ENCODE measurements at regions not wholly inside any gene's neighbourhood (a gene's known extent, or its start where the extent isn't known, plus 50 kb on each side); places are given as distances from the start of the nearest gene placed in this dataset.
"Not testable (repeated sequence)": the region's sequence is repeated elsewhere in the genome, so short reads cannot be mapped to it uniquely, and the experiment has no call there.

DNA sequence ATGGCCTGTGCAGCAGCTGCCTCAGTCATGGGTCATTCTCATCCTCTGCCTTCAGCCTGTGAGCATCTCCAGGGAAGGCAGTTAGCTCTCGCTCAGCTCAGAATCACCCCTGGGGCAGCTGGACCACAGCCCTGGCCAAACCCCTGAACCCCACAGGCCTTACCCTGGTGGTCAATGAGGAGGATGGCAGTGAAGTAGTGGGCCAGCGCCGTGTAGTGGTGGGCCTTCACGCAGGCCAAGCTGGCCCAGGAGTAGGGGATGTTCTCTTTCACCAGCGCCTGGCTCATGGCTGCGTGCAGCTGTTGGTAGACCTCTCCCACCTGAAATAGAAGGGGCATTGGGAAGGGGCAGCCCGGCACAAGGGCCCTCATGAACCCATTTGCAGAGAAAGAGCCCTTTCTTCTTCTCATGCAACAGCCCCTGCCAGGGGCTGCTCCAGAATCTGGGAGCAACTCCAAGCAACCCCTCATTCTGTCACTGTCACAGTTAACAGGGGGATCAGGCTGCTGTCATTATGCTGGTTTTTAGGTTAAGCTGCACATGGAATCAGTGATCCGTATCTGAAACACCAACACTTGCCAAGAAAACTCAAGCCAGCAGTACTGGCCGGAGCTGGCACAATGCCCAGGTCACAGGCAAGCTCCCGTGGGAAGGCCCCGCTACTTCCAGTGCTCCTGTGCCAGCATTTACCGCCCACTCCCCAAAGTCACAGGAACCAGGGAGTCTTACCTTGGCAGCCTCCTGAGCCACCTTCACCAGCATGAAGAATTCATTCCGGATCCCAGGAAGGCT lies 290.2 kb downstream of the GOLGA6L6 start:
- H3K27me3 ChIP-seq (ENCODE audit: control insufficient read depth, insufficient read depth, low read length); DNase-seq (ENCODE audit: low read depth); H3K36me3 ChIP-seq (ENCODE audit: control insufficient read depth, insufficient read depth, low read length); FAIRE-seq; H3K4me3 ChIP-seq (ENCODE audit: low read depth, low read length): not testable (repeated sequence)

DNA sequence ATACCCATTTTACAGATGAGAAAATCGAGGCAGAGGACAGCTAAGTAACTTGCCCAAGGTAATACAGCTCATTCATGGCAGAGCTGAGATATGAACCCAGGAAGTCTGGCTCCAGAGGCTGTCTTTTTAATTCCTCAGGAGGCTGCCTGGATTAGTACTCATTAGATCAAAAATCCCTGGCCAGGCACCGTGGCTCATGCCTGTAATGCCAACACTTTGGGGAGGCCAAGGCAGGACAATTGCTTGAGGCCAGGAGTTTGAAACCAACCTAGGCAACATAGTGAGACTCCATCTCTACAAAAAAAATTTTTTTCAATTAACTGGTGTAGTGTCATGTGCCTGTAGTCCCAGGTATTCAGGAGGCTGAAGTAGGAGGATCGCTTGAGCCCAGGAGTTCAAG lies 291.4 kb downstream of the GOLGA6L6 start:
- not testable (repeated sequence) for H3K36me3 ChIP-seq (ENCODE audit: control insufficient read depth, insufficient read depth, low read length); H3K4me3 ChIP-seq (ENCODE audit: low read depth, low read length); FAIRE-seq; H3K27me3 ChIP-seq (ENCODE audit: control insufficient read depth, insufficient read depth, low read length); DNase-seq (ENCODE audit: low read depth)

DNA sequence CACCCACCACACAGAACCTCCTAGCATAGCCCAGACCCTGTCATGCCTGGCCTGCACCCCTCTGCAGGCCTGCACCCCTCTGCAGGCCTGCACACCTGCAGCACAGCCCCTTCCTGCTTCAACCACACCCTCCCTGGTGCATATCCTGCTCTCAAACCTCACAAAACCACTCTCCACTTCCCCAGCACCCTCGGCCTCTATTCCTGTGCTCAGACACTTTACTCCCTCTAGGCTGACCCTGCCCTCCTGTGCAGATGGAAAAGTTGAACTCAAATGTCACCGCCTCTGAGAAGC lies 292.0 kb downstream of the GOLGA6L6 start:
- FAIRE-seq; H3K36me3 ChIP-seq (ENCODE audit: control insufficient read depth, insufficient read depth, low read length): not testable (repeated sequence)

DNA sequence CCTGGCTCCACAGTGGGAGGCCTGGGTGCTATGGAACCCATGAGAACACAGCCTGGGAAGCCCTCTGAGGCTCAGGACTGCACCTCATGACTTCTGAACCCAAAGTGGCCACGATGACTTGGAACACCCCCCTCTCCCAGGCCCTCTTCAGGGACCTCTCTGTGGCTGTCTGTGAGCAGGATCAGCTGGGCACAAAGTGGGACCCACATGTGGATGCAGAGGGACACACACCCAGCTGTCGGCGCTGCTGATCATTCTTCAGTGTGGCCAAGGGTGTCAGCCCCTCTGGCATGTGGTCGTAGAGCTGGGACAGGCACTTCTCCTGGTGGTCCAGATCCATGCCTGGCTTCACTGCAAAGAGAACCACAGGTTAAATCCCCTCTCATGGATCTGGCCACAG lies 293.2 kb downstream of the GOLGA6L6 start:
- H3K4me3 ChIP-seq (ENCODE audit: low read depth, low read length); FAIRE-seq; DNase-seq (ENCODE audit: low read depth); H3K36me3 ChIP-seq (ENCODE audit: control insufficient read depth, insufficient read depth, low read length); H3K27me3 ChIP-seq (ENCODE audit: control insufficient read depth, insufficient read depth, low read length): not testable (repeated sequence)

More for the DNA sequence above, 292.0 kb downstream of the GOLGA6L6 start:
- DNase-seq (ENCODE audit: low read depth); H3K4me3 ChIP-seq (ENCODE audit: low read depth, low read length); H3K27me3 ChIP-seq (ENCODE audit: control insufficient read depth, insufficient read depth, low read length): not testable (repeated sequence)

DNA sequence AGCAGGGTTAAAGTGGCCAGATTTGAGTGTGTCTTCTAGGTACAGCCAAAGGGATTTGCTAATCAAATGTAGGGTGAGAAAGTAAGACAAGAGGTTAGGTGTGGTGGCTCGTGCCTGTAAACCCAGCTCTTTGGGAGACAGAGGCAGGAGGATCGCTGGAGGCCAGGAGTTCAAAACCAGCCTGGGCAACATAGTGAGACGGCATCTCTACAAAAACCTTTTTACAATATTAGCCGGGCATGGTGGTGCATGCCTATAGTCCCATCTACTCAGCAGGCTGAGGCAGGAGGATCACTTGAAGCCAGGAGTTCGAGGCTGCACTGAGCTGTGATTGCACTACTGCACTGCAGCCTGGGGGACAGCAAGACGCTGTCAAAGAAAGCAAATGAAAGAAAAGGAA lies 294.5 kb downstream of the GOLGA6L6 start:
- FAIRE-seq; H3K4me3 ChIP-seq (ENCODE audit: low read depth, low read length); H3K36me3 ChIP-seq (ENCODE audit: control insufficient read depth, insufficient read depth, low read length); DNase-seq (ENCODE audit: low read depth); H3K27me3 ChIP-seq (ENCODE audit: control insufficient read depth, insufficient read depth, low read length): not testable (repeated sequence)

GRCh38 chr15:20246624-20247023 lies 295.0 kb downstream of the GOLGA6L6 start:
- DNase-seq (ENCODE audit: low read depth); H3K4me3 ChIP-seq (ENCODE audit: low read depth, low read length); H3K27me3 ChIP-seq (ENCODE audit: control insufficient read depth, insufficient read depth, low read length); H3K36me3 ChIP-seq (ENCODE audit: control insufficient read depth, insufficient read depth, low read length): not testable (repeated sequence)
- FAIRE-seq: peak; percentile 62

- FAIRE-seq; DNase-seq (ENCODE audit: low read depth): not testable (repeated sequence)
These were observed 295.7 kb downstream of the GOLGA6L6 start for GRCh38 chr15:20245856-20246255.

GRCh38 chr15:20244792-20245191 lies 296.8 kb downstream of the GOLGA6L6 start:
- not testable (repeated sequence) for FAIRE-seq; H3K27me3 ChIP-seq (ENCODE audit: control insufficient read depth, insufficient read depth, low read length); H3K4me3 ChIP-seq (ENCODE audit: low read depth, low read length)

More at GRCh38 chr15:20245856-20246255, 295.7 kb downstream of the GOLGA6L6 start:
- not testable (repeated sequence) for H3K27me3 ChIP-seq (ENCODE audit: control insufficient read depth, insufficient read depth, low read length); H3K4me3 ChIP-seq (ENCODE audit: low read depth, low read length); H3K36me3 ChIP-seq (ENCODE audit: control insufficient read depth, insufficient read depth, low read length)

DNA sequence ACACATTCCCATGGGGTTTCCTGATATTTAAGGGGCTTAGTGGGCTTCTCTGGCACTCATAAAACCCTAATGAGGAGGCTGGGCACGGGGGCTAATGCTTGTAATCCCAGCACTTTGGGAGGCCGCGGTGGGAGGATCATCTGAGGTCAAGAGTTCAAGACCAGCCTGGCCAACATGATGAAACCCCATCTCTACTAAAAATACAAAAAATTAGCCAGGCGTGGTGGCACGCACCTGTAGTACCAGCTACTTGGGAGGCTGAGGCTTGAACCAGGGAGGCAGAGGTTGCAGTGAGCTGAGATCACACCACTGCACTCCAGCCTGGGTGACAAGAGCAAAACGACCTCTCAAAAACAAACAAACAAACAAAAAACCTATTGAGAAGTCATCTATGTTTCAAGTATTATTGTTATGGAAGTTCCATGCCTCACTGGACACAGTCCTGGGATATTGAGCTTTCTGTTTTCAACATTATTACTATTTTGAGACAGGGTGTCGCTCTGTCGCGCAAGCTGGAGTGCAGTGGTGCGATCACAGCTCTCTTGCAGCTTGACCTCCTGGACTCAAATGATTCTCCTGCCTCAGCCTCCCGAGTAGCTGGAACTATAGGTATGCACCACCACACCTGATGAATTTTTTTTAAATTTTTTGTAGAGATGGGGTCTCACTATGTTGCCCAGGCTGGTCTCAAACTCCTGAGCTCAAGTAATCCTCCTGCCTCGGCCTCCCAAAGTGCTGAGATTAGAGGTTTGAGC lies 297.9 kb downstream of the GOLGA6L6 start:
- not testable (repeated sequence) for H3K27me3 ChIP-seq (ENCODE audit: control insufficient read depth, insufficient read depth, low read length); FAIRE-seq; H3K36me3 ChIP-seq (ENCODE audit: control insufficient read depth, insufficient read depth, low read length); H3K4me3 ChIP-seq (ENCODE audit: low read depth, low read length); DNase-seq (ENCODE audit: low read depth)

More at GRCh38 chr15:20244792-20245191, 296.8 kb downstream of the GOLGA6L6 start:
- DNase-seq (ENCODE audit: low read depth); H3K36me3 ChIP-seq (ENCODE audit: control insufficient read depth, insufficient read depth, low read length): not testable (repeated sequence)

DNA sequence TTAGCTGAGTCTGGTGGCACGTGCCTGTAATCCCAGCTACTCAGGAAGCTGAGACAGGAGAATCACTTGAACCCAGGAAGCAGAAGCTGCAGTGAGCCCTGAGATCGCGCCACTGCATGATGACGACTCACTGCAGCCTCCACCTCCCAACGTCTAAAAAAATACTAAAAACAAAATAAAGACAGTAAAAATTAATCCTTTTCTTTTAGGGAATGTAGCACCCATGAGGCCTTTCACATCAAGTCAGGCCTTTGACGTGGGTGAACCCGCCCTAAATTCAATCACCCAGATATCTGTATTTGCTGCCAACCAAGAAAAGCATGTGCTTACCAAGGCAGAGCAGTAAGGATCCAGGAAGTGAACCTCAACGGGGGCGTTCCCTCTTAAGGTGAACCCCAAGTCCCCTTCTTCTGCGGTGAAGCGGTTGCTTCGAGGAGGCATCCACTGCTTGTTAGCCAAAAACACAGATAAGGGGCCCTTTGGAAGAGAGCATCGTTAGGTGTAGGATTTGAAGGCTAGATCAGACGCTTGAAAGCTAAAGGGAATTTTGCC lies 301.2 kb downstream of the GOLGA6L6 start:
- not testable (repeated sequence) for H3K36me3 ChIP-seq (ENCODE audit: control insufficient read depth, insufficient read depth, low read length); H3K4me3 ChIP-seq (ENCODE audit: low read depth, low read length); FAIRE-seq; DNase-seq (ENCODE audit: low read depth); H3K27me3 ChIP-seq (ENCODE audit: control insufficient read depth, insufficient read depth, low read length)

DNA sequence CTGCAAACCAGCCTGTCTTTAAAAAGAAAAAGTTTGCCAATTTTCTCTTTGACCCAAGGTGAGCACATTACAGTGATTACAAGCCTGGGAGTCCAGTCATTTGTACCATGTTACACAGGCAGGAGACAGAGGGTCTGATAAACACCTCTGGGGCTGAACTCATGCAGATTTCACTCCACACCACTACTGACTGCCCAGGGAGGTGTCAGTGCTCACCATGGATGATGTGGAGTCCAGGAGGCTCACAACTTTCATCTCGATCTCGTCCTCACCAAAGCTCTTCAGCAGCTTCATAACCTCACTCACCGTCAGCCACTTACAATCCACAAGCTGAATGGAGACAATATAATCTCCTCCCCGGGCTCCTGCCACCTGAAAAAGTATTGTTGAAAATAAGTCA lies 302.4 kb downstream of the GOLGA6L6 start:
- H3K36me3 ChIP-seq (ENCODE audit: control insufficient read depth, insufficient read depth, low read length); H3K27me3 ChIP-seq (ENCODE audit: control insufficient read depth, insufficient read depth, low read length); H3K4me3 ChIP-seq (ENCODE audit: low read depth, low read length); FAIRE-seq; DNase-seq (ENCODE audit: low read depth): not testable (repeated sequence)

GRCh38 chr15:20237256-20238020 lies 304.2 kb downstream of the GOLGA6L6 start:
- H3K27me3 ChIP-seq (ENCODE audit: control insufficient read depth, insufficient read depth, low read length); H3K4me3 ChIP-seq (ENCODE audit: low read depth, low read length); H3K36me3 ChIP-seq (ENCODE audit: control insufficient read depth, insufficient read depth, low read length); FAIRE-seq; DNase-seq (ENCODE audit: low read depth): not testable (repeated sequence)

GRCh38 chr15:20235728-20236127 lies 305.9 kb downstream of the GOLGA6L6 start:
- not testable (repeated sequence) for DNase-seq (ENCODE audit: low read depth); H3K27me3 ChIP-seq (ENCODE audit: control insufficient read depth, insufficient read depth, low read length); H3K4me3 ChIP-seq (ENCODE audit: low read depth, low read length); H3K36me3 ChIP-seq (ENCODE audit: control insufficient read depth, insufficient read depth, low read length); FAIRE-seq

GRCh38 chr15:20234006-20234540 lies 307.5 kb downstream of the GOLGA6L6 start:
- FAIRE-seq; H3K27me3 ChIP-seq (ENCODE audit: control insufficient read depth, insufficient read depth, low read length); H3K4me3 ChIP-seq (ENCODE audit: low read depth, low read length); H3K36me3 ChIP-seq (ENCODE audit: control insufficient read depth, insufficient read depth, low read length); DNase-seq (ENCODE audit: low read depth): not testable (repeated sequence)
